GM18868 (cell line): ENCODE measurements at regions not wholly inside any gene's neighbourhood (a gene's known extent, or its start where the extent isn't known, plus 50 kb on each side); places are given as distances from the start of the nearest gene placed in this dataset.

Experiments used
- ATAC-seq: cut with Tn5 transposase; IDR thresholded peaks from one replicate; pipeline ENCODE4 v1.9.1; 2021; ENCODE audit warnings: mild to moderate bottlenecking, moderate library complexity; ENCODE audit not compliant: unreplicated experiment

DNA sequence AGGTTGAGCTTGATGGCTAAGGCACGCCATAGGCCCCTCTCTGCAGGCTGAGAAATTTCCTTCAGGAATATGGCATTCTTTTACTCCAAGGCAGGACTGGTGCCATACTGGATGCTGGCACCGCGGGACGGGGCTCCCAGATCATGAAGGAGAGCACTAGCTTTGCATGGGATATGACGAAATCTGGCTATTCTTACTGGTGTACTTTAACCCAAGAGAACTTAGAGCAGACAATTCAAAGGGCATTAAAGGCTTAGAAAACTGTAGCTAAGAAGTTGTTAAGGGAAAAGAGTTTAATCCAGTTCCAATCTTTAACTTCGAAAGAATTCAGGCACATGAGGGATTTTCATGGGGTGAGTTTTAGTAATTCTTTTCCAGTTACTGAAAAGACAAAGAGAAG lies 204.4 kb upstream of the ESRRG start:
- no peak for ATAC-seq

- no peak for ATAC-seq
Observed at GRCh38 chr1:216926720-216927510, 203.7 kb upstream of the ESRRG start.

- ATAC-seq = no peak
Observed at GRCh38 chr1:216925962-216926625, 202.9 kb upstream of the ESRRG start.

DNA sequence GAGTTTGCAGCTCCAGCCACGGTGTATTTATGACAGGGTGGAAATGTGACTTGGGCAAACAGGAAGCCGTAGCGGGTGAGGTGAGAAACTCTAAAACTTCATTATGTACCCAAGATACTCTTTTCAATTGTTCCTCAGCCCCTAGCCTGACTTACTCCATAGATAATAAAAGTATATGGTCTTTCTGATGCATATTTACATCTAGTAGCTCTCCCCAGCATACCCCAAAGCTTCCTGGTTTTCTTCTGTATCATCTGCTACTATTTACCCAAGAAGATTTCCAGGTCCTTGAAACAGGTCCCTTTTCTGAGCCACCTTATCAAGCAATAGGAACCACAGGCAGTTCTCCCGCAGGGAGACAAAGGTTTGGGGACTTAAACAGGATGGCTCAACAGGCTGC lies 201.5 kb upstream of the ESRRG start:
- no peak for ATAC-seq

- ATAC-seq = no peak
Observed at GRCh38 chr1:216923601-216924000, 200.4 kb upstream of the ESRRG start.

GRCh38 chr1:216922406-216922805 lies 199.2 kb upstream of the ESRRG start:
- ATAC-seq = no peak

- ATAC-seq = no peak
Observed at GRCh38 chr1:216921866-216922265, 198.6 kb upstream of the ESRRG start.

- ATAC-seq = no peak
Observed at GRCh38 chr1:216919060-216919970, 196.1 kb upstream of the ESRRG start.

DNA sequence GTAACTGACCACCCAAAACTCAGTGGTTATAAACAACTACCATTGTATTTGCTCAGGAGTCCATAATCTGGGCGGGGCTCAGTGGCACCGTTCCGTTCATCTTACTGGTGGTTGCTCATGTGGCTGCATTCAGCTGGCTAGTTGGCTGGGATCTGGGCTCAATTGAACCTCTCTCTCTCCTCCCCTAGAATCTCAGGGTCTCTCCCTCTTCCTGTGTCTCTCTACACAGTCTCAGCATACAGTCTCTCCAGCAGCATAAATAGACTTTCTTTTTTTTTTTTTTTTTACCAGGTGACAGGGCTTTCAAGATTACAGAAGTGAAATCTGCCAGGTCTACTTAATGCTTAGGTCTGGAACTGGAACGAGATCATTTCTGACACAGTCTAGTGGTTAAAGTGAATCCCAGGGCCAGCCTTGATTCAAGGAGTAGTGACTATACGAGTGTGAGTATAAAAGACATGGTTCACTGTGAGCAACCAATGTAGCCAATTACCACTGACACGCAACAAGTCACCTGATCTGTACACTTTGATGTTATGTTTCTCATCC lies 193.7 kb upstream of the ESRRG start:
- ATAC-seq = no peak

DNA sequence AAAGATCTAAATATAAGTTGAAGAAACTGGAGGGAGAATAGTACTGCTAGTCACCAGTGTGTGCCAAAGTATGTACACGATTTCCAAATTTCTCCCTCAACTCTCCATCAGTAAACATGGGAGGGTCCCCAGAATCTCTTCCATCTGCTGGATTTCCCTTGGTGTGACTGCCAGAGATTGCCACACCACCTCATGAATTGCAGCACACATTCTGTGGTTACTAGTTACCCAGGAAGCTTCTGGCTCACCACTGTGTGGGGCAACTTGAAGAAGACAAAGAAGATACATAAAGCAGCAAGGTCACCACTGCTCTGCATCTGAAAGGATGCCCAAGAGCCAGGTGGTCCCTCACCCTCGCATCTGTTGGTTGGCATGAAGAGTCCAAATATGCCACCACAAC lies 191.7 kb upstream of the ESRRG start:
- ATAC-seq = no peak

DNA sequence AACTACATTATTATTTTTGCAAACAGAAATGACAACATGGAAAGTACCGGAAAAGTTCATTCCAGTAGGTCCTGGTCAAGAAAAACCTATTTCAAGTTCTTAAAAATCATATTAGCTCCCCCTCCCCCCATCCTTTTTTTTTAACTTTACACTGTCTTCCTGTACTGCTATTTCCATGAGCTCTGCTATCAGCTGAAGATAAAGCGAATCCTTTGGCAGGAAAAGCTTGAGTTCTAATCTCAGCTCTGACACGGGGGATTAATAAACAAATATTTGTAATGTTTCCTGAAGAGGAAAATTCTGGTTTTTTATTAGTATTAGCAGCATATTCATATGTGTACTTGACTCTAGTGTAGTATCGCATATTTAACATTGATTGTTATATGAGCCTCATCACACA lies 190.7 kb upstream of the ESRRG start:
- no peak for ATAC-seq

GRCh38 chr1:216910081-216910840 lies 187.0 kb upstream of the ESRRG start:
- no peak for ATAC-seq

DNA sequence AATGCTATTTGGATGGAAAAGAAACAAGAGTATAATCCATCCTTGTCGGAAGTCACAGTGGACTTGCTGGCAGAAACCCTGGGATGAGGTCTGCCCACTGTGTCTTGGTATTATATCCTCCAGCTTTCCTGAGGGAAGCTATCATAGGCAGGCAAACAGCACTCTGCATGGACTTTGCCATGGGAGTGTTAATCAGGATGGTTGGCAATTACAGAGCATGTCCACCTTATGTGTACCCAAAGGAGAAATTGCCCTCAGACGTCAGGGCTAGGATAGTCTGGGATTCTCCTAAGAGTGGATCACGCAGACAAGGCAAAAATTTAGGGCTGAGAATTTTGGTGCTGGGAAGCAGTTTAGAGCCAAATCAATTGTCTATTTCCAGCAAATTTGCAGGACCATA lies 184.9 kb upstream of the ESRRG start:
- no peak for ATAC-seq

DNA sequence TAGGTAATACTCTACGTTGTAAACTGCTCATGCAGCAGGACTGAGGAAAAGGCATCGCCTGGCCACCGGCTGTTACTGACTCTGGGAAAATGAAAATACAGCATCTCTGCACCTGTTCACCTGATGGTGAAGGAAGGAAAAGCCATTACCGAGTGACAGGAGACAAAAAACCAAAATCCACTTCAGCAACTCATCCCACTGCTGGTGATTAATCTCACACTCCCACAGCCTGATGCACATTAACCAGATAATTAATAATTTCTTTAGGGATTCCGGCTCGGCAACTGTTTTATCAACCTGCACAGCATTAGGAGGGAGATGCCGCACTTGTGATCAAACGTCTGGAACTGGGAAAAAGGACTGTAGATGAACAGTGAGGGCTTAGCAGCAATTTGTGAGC lies 183.9 kb upstream of the ESRRG start:
- ATAC-seq = no peak

- no peak for ATAC-seq
Observed at GRCh38 chr1:216905781-216906180, 182.6 kb upstream of the ESRRG start.

- no peak for ATAC-seq
Observed at GRCh38 chr1:216905137-216905536, 181.9 kb upstream of the ESRRG start.

DNA sequence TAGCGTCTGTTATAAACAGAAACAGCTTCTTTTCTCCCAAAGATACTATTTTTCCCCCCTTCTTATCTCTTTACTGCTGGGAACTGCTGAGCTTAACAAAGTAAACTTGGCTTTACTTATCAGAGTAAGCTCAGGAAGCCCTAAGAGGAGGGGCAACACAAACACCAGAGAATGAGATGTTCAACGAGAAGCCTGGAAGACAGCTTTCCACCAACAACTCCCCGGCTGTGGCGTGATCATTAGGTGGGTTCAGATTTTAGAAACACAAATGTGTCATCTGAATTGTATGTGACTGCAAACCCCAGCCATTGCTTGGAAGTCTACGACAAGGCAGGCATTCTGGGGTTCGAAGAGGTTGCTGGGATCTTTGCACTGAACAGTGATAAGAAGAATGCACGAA lies 181.2 kb upstream of the ESRRG start:
- no peak for ATAC-seq

- no peak for ATAC-seq
Observed at GRCh38 chr1:216903382-216903740, 180.1 kb upstream of the ESRRG start.

- no peak for ATAC-seq
Observed at GRCh38 chr1:216902669-216903381, 179.6 kb upstream of the ESRRG start.

- ATAC-seq = no peak
Observed at GRCh38 chr1:216900116-216900620, 176.9 kb upstream of the ESRRG start.
